Sigmoid colon (tissue), 4 donors: ENCODE measurements at regions not wholly inside any gene's neighbourhood (a gene's known extent, or its start where the extent isn't known, plus 50 kb on each side); places are given as distances from the start of the nearest gene placed in this dataset.

Experiments used
- EP300 ChIP-seq, 4 donors: sonication (generic); formaldehyde crosslinking; IDR thresholded peaks; one replicate each; pipeline ENCODE4 v1.6.1; 2017; ENCODE audit warnings: antibody characterized with exemption in 4 of 4
- POLR2A ChIP-seq, 2 donors: fragments of 450-650 bp; IDR thresholded peaks; one replicate each; pipeline ENCODE4 v1.6.1; 2016; ENCODE audit warnings: antibody characterized with exemption in 2 of 2, mild to moderate bottlenecking in 2 of 2, moderate library complexity in 2 of 2
- POLR2AphosphoS5 ChIP-seq, 4 donors: sonication (generic); formaldehyde crosslinking; IDR thresholded peaks; one replicate each; pipeline ENCODE4 v1.6.1; 2017; ENCODE audit warnings: antibody characterized with exemption in 4 of 4
- TF ChIP-seq, protein P1 (sequence below), 4 experiments: fragments of 450-650 bp in 3 of 4; fragments of 200-600 bp in 1 of 4; IDR thresholded peaks; one replicate each; pipeline ENCODE4 v1.5.1; 2016 to 2019; ENCODE audit warnings: antibody characterized with exemption in 4 of 4, mild to moderate bottlenecking in 3 of 4, moderate library complexity in 2 of 4

GRCh38 chr10:44742248-44742647 lies 168.9 kb upstream of the TMEM72 start:
- TF ChIP-seq, protein P1, sequence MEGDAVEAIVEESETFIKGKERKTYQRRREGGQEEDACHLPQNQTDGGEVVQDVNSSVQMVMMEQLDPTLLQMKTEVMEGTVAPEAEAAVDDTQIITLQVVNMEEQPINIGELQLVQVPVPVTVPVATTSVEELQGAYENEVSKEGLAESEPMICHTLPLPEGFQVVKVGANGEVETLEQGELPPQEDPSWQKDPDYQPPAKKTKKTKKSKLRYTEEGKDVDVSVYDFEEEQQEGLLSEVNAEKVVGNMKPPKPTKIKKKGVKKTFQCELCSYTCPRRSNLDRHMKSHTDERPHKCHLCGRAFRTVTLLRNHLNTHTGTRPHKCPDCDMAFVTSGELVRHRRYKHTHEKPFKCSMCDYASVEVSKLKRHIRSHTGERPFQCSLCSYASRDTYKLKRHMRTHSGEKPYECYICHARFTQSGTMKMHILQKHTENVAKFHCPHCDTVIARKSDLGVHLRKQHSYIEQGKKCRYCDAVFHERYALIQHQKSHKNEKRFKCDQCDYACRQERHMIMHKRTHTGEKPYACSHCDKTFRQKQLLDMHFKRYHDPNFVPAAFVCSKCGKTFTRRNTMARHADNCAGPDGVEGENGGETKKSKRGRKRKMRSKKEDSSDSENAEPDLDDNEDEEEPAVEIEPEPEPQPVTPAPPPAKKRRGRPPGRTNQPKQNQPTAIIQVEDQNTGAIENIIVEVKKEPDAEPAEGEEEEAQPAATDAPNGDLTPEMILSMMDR (IDR thresholded peaks at IDR 0.05), result no peak
- peak in 1 of 4 donors; percentile 31 for TF ChIP-seq POLR2AphosphoS5 (IDR thresholded peaks at IDR 0.05)
- no peak for TF ChIP-seq POLR2A (IDR thresholded peaks at IDR 0.05)
- TF ChIP-seq EP300 (IDR thresholded peaks at IDR 0.05), result no peak
